K562 (cell line): ENCODE measurements at regions not wholly inside any gene's neighbourhood (a gene's known extent, or its start where the extent isn't known, plus 50 kb on each side); places are given as distances from the start of the nearest gene placed in this dataset.

Experiments
- ATAC-seq: fragments of 200-7000 bp; cut with Tn5 transposase; 3 replicates; pipeline ENCODE4 v1.9.1; 2020; ENCODE audit warnings: moderate library complexity
- BruUV-seq: library from RNA; stranded (reverse); fragments of 400-500 nt; replicated peaks from 2 replicates; lab custom pipeline; 2021; lab: Mats Ljungman, UMichigan
- CTCF ChIA-PET: fragments of 300-600 bp; formaldehyde crosslinking; extraction: SDS; loops from one replicate; lab custom pipeline; 2021; ENCODE audit warnings: low intra/inter-chr PET ratio; lab: Yijun Ruan, JAX
- POLR2A ChIA-PET: fragments of 300-600, 350-650 bp; sonication (Branson Sonifier 250); formaldehyde crosslinking; extraction: SDS; loops from one replicate; lab custom pipeline; 2021; ENCODE audit warnings: antibody characterized with exemption, inconsistent platforms; lab: Yijun Ruan, JAX
- DNase-seq, 4 experiments: peaks; one replicate each; pipeline versions ENCODE4 v3.0.0 to v3.0.0-alpha.2; 2011 to 2018; ENCODE audit warnings: low spot score in 3 of 4, mixed read lengths in 3 of 4; ENCODE audit errors: extremely low read depth in 1 of 4
- FAIRE-seq: peaks from 2 replicates; lab custom pipeline; 2011; peaks lifted over from hg19 to GRCh38; lab: Jason Lieb, UNC
- H2AFZ ChIP-seq: 2 replicates; pipeline ENCODE4 v1.6.0; 2011; ENCODE audit warnings: low read depth, low read length, control low read depth, inconsistent platforms
- H3K27ac ChIP-seq: fragments of 200-600 bp; 3 replicates; pipeline ENCODE4 v1.8.0; 2011; ENCODE audit warnings: low read depth, mild to moderate bottlenecking, control low read depth, inconsistent platforms, low read length, moderate library complexity, mixed read lengths; ENCODE audit errors: extremely low read depth
- H3K27me3 ChIP-seq, 2 experiments: fragments of 300-600 bp in 1 of 2; 2 replicates in 1 of 2; 3 replicates in 1 of 2; pipeline versions ENCODE4 v1.6.0 to v1.8.0; 2011; ENCODE audit warnings: inconsistent platforms in 2 of 2, low read length in 2 of 2, mild to moderate bottlenecking in 1 of 2, mixed read lengths in 1 of 2, moderate library complexity in 1 of 2; ENCODE audit not compliant: control insufficient read depth in 2 of 2, insufficient read depth in 2 of 2
- H3K36me3 ChIP-seq: fragments of 300-600 bp; 3 replicates; pipeline ENCODE4 v1.8.0; 2011; ENCODE audit warnings: mild to moderate bottlenecking, low read length, inconsistent platforms; ENCODE audit not compliant: control insufficient read depth, insufficient read depth
- H3K4me1 ChIP-seq, 2 experiments: fragments of 200-600 bp in 1 of 2; replicated peaks in 1 of 2; 2 replicates in 1 of 2; 3 replicates in 1 of 2; pipeline versions ENCODE4 v1.5.1 to v1.8.0; 2011; ENCODE audit warnings: inconsistent platforms in 2 of 2, low read length in 2 of 2, mild to moderate bottlenecking in 1 of 2, mixed read lengths in 1 of 2, moderate library complexity in 1 of 2; ENCODE audit not compliant: control insufficient read depth in 2 of 2, insufficient read depth in 2 of 2
- H3K4me2 ChIP-seq: 2 replicates; pipeline ENCODE4 v1.6.1; 2011; ENCODE audit warnings: low read length, control low read depth, inconsistent platforms, mixed read lengths; ENCODE audit not compliant: insufficient read depth
- H3K4me3 ChIP-seq: fragments of 200-600 bp; sonication (generic), shearing (Covaris generic); 2 replicates; pipeline ENCODE4 v1.5.1; 2016; ENCODE audit warnings: control low read depth, inconsistent platforms
- H3K79me2 ChIP-seq: fragments of 200-600 bp; 3 replicates; pipeline ENCODE4 v1.8.0; 2011; ENCODE audit warnings: low read length, inconsistent platforms; ENCODE audit not compliant: control insufficient read depth, insufficient read depth
- H3K9ac ChIP-seq, 2 experiments: 2 replicates each; pipeline versions ENCODE4 v1.6.0 to v1.6.1; 2011; ENCODE audit warnings: low read depth in 2 of 2, low read length in 2 of 2, control low read depth in 1 of 2, inconsistent platforms in 1 of 2, mild to moderate bottlenecking in 1 of 2, mixed read lengths in 1 of 2; ENCODE audit not compliant: insufficient read depth in 1 of 2
- H3K9me1 ChIP-seq: one replicate; pipeline ENCODE4 v1.6.0; 2011; ENCODE audit warnings: inconsistent platforms, mild to moderate bottlenecking, low read length, moderate library complexity; ENCODE audit not compliant: control insufficient read depth, insufficient read depth
- H3K9me3 ChIP-seq: replicated peaks from 2 replicates; pipeline ENCODE4 v1.5.1; 2011; ENCODE audit warnings: low read depth, low read length, inconsistent platforms; ENCODE audit not compliant: control insufficient read depth, insufficient read depth
- H4K20me1 ChIP-seq: replicated peaks from 2 replicates; pipeline ENCODE4 v1.6.1; 2011; ENCODE audit warnings: low read length, inconsistent platforms, mixed read lengths; ENCODE audit not compliant: control insufficient read depth, insufficient read depth
- CC2D1A ChIP-seq: fragments of 450-650 bp; IDR thresholded peaks from 2 replicates; pipeline ENCODE4 v1.6.1; 2017; ENCODE audit warnings: mild to moderate bottlenecking
- CHD2 ChIP-seq: IDR thresholded peaks from 2 replicates; pipeline ENCODE4 v1.6.1; 2011; ENCODE audit warnings: low read depth, low read length
- FOXK2 ChIP-seq, 2 experiments: fragments of 450-650 bp; IDR thresholded peaks in 1 of 2; conservative IDR thresholded peaks in 1 of 2; 2 replicates each; pipeline ENCODE4 v1.6.1; 2016; ENCODE audit warnings: low read depth in 2 of 2, mild to moderate bottlenecking in 1 of 2
- SAFB2 ChIP-seq: fragments of 200-400 bp; formaldehyde crosslinking; IDR thresholded peaks from 2 replicates; pipeline ENCODE4 v1.6.1; 2018; ENCODE audit warnings: borderline replicate concordance, low read length, low read depth, moderate library complexity; ENCODE audit not compliant: severe bottlenecking
- SOX6 ChIP-seq: fragments of 450-650 bp; IDR thresholded peaks from 2 replicates; pipeline ENCODE4 v1.6.1; 2014; ENCODE audit warnings: mild to moderate bottlenecking
- SPI1 ChIP-seq: IDR thresholded peaks from 2 replicates; pipeline ENCODE4 v1.6.1; 2011; ENCODE audit warnings: low read depth, low read length, control low read depth, borderline replicate concordance
- TOE1 ChIP-seq, 2 experiments: fragments of 450-650 bp in 1 of 2; sonication (generic) in 1 of 2; formaldehyde crosslinking in 1 of 2; IDR thresholded peaks; 2 replicates each; pipeline versions ENCODE4 v1.7.1 to v1.8.0; 2016 to 2022; ENCODE audit warnings: borderline replicate concordance in 2 of 2, mild to moderate bottlenecking in 2 of 2, antibody characterized with exemption in 1 of 2, inconsistent platforms in 1 of 2, low read depth in 1 of 2, missing genetic modification reagents in 1 of 2, moderate library complexity in 1 of 2
- ZFPM2 ChIP-seq: fragments of 250-450 bp; sonication (Bioruptor Pico); IDR thresholded peaks from 2 replicates; pipeline ENCODE4 v1.5.1; 2022; ENCODE audit warnings: mild to moderate bottlenecking
- ZNF174 ChIP-seq: fragments of 250-450 bp; sonication (Bioruptor Pico); IDR thresholded peaks from 2 replicates; pipeline ENCODE4 v1.4.0; 2020; ENCODE audit warnings: mild to moderate bottlenecking
- ZNF311 ChIP-seq: fragments of 250-450 bp; sonication (Bioruptor Pico); IDR thresholded peaks from 2 replicates; pipeline ENCODE4 v1.4.0; 2020; ENCODE audit warnings: mild to moderate bottlenecking, moderate library complexity
- ZNF444 ChIP-seq: fragments of 250-450 bp; sonication (Bioruptor Pico); IDR thresholded peaks from 2 replicates; pipeline ENCODE4 v1.4.0; 2020; ENCODE audit warnings: mild to moderate bottlenecking, moderate library complexity
- ZNF586 ChIP-seq: fragments of 450-650 bp; formaldehyde crosslinking; conservative IDR thresholded peaks from 2 replicates; pipeline ENCODE4 v1.4.0; 2020; ENCODE audit warnings: mild to moderate bottlenecking, moderate library complexity
- WGBS: fragments of 100-300 bp; shearing (Covaris generic); methylation state at CpG from one replicate; pipeline ENCODE4 v1.1.6; 2016; ENCODE audit warnings: low coverage, mixed read lengths; ENCODE audit not compliant: insufficient coverage; ENCODE audit errors: missing lambda C conversion rate; 5-methylcytosine and 5-hydroxymethylcytosine counted together
- in situ Hi-C: fragments of 300-500 bp; cut with MboI; formaldehyde crosslinking; loops from 4 replicates; pipeline ENCODE4 v1.15.0; 2018; ENCODE audit warnings: inconsistent platforms, mixed read lengths
- intact Hi-C: fragments of 100-400 bp; cut with micrococcal nuclease; formaldehyde crosslinking; loops from 2 replicates; pipeline ENCODE4 v1.14.2; 2022
- TF ChIP-seq, protein P1 (sequence below): fragments of 450-650 bp; IDR thresholded peaks from 2 replicates; pipeline ENCODE4 v1.6.1; 2017; ENCODE audit warnings: antibody characterized with exemption
- TF ChIP-seq, protein P2 (sequence below): IDR thresholded peaks from 2 replicates; pipeline ENCODE4 v1.6.1; 2016; ENCODE audit warnings: missing genetic modification characterization, missing compliant biosample characterization
- TF ChIP-seq, protein P3 (sequence below), 2 experiments: fragments of 450-650 bp; IDR thresholded peaks; 2 replicates each; pipeline ENCODE4 v1.6.1; 2018; ENCODE audit warnings: mild to moderate bottlenecking in 2 of 2, low read depth in 1 of 2; ENCODE audit not compliant: partially characterized antibody in 2 of 2

DNA sequence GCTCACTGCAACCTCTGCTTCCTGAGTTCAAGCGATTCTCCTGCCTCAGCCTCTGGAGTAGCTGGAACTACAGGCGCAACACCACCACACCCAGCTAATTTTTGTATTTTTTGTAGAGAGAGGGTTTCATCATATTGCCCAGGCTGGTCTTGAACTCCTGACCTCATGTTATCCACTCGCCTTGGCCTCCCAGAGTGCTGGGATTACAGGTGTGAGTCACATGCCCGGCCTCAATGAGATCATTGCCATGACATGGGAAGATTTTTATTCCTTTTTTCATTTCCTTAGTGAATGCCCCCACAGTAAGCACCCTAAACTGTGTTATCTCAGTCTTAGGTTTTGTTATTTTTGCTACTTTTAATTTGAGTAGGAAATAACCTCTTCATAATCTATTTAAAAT, 977.9 kb downstream of the BRINP3 start:
- Histone ChIP-seq H3K79me2 (no peaks in the 10 kb centered on the region), H3K36me3 (no peaks in the 10 kb centered on the region), H3K9me1 (no peaks in the 10 kb centered on the region), H3K9me3 (no peaks in the 10 kb centered on the region; the same call in 1 of the 2 replicates), H3K27me3 (no peaks in the 10 kb centered on the region), H2AFZ (no peak overlapping the region), H3K4me2 (no peak overlapping the region), H4K20me1 (no peaks in the 10 kb centered on the region), H3K4me1 (no peaks in the 10 kb centered on the region), H3K9ac (no peak overlapping the region), H3K27ac (no peak overlapping the region), H3K4me3 (no peak overlapping the region)
- in situ Hi-C loops (no loop called here), intact Hi-C loops (no loop called here)
- DNase-seq (no peak), ATAC-seq (no peak), FAIRE-seq (no peak)
- ChIA-PET CTCF (no interaction called here), POLR2A (no interaction called here)
- BruUV-seq, result no TSS peak
- TF ChIP-seq, protein P1, sequence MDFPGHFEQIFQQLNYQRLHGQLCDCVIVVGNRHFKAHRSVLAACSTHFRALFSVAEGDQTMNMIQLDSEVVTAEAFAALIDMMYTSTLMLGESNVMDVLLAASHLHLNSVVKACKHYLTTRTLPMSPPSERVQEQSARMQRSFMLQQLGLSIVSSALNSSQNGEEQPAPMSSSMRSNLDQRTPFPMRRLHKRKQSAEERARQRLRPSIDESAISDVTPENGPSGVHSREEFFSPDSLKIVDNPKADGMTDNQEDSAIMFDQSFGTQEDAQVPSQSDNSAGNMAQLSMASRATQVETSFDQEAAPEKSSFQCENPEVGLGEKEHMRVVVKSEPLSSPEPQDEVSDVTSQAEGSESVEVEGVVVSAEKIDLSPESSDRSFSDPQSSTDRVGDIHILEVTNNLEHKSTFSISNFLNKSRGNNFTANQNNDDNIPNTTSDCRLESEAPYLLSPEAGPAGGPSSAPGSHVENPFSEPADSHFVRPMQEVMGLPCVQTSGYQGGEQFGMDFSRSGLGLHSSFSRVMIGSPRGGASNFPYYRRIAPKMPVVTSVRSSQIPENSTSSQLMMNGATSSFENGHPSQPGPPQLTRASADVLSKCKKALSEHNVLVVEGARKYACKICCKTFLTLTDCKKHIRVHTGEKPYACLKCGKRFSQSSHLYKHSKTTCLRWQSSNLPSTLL, result no peak
- TF ChIP-seq SAFB2, result no peak
- no peak for TF ChIP-seq ZFPM2 (CRISPR knock-in tag)
- TF ChIP-seq TOE1 (IDR thresholded peaks at IDR 0.05; ENCODE audit: borderline replicate concordance), result no peak
- TF ChIP-seq TOE1 (CRISPR knock-in tag; IDR thresholded peaks at IDR 0.05; ENCODE audit: borderline replicate concordance, low read depth), result no peak
- no peak for TF ChIP-seq CHD2
- TF ChIP-seq CC2D1A, result no peak
- TF ChIP-seq, protein P2, sequence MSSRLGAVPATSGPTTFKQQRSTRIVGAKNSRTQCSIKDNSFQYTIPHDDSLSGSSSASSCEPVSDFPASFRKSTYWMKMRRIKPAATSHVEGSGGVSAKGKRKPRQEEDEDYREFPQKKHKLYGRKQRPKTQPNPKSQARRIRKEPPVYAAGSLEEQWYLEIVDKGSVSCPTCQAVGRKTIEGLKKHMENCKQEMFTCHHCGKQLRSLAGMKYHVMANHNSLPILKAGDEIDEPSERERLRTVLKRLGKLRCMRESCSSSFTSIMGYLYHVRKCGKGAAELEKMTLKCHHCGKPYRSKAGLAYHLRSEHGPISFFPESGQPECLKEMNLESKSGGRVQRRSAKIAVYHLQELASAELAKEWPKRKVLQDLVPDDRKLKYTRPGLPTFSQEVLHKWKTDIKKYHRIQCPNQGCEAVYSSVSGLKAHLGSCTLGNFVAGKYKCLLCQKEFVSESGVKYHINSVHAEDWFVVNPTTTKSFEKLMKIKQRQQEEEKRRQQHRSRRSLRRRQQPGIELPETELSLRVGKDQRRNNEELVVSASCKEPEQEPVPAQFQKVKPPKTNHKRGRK, result no peak
- no peak for TF ChIP-seq FOXK2 (conservative IDR thresholded peaks at IDR 0.05 in 1 of 2, IDR thresholded peaks at IDR 0.05 in 1 of 2; ENCODE audit: low read depth in 2 of 2)
- TF ChIP-seq ZNF311 (CRISPR knock-in tag), result no peak
- TF ChIP-seq SOX6, result no peak
- TF ChIP-seq ZNF174 (CRISPR knock-in tag), result no peak
- TF ChIP-seq ZNF444 (CRISPR knock-in tag), result no peak
- no peak for TF ChIP-seq ZNF586
- TF ChIP-seq, protein P3, sequence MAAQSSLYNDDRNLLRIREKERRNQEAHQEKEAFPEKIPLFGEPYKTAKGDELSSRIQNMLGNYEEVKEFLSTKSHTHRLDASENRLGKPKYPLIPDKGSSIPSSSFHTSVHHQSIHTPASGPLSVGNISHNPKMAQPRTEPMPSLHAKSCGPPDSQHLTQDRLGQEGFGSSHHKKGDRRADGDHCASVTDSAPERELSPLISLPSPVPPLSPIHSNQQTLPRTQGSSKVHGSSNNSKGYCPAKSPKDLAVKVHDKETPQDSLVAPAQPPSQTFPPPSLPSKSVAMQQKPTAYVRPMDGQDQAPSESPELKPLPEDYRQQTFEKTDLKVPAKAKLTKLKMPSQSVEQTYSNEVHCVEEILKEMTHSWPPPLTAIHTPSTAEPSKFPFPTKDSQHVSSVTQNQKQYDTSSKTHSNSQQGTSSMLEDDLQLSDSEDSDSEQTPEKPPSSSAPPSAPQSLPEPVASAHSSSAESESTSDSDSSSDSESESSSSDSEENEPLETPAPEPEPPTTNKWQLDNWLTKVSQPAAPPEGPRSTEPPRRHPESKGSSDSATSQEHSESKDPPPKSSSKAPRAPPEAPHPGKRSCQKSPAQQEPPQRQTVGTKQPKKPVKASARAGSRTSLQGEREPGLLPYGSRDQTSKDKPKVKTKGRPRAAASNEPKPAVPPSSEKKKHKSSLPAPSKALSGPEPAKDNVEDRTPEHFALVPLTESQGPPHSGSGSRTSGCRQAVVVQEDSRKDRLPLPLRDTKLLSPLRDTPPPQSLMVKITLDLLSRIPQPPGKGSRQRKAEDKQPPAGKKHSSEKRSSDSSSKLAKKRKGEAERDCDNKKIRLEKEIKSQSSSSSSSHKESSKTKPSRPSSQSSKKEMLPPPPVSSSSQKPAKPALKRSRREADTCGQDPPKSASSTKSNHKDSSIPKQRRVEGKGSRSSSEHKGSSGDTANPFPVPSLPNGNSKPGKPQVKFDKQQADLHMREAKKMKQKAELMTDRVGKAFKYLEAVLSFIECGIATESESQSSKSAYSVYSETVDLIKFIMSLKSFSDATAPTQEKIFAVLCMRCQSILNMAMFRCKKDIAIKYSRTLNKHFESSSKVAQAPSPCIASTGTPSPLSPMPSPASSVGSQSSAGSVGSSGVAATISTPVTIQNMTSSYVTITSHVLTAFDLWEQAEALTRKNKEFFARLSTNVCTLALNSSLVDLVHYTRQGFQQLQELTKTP (IDR thresholded peaks at IDR 0.05; ENCODE audit: low read depth in 1 of 2, partially characterized antibody in 2 of 2), result no peak
- TF ChIP-seq SPI1, result no peak
- 2% methylated on average over 4 of the region's 4 CpGs for WGBS
